Osteoblast (primary cell): ENCODE measurements at regions not wholly inside any gene's neighbourhood (a gene's known extent, or its start where the extent isn't known, plus 50 kb on each side); places are given as distances from the start of the nearest gene placed in this dataset.

Source experiments
- DNase-seq: peaks from one replicate; pipeline ENCODE4 v3.0.0; 2011; ENCODE audit warnings: low spot score, mixed read lengths; ENCODE audit not compliant: insufficient read length; ENCODE audit errors: missing footprints
- H2AFZ ChIP-seq: 2 replicates; pipeline ENCODE4 v1.6.0; 2011; ENCODE audit warnings: mild to moderate bottlenecking, low read length
- H3K27ac ChIP-seq: 2 replicates; pipeline ENCODE4 v1.5.1; 2011; ENCODE audit warnings: mild to moderate bottlenecking, low read depth, low read length, moderate library complexity
- H3K27me3 ChIP-seq: 2 replicates; pipeline ENCODE4 v1.6.0; 2012; ENCODE audit warnings: mild to moderate bottlenecking, control low read depth, inconsistent platforms, low read length, moderate library complexity; ENCODE audit not compliant: insufficient read depth
- H3K36me3 ChIP-seq: 2 replicates; pipeline ENCODE4 v1.5.1; 2011; ENCODE audit warnings: mild to moderate bottlenecking, low read length, control low read depth, moderate library complexity; ENCODE audit not compliant: insufficient read depth
- H3K4me1 ChIP-seq: 2 replicates; pipeline ENCODE4 v1.5.1; 2011; ENCODE audit warnings: mild to moderate bottlenecking, low read length, control low read depth, moderate library complexity; ENCODE audit not compliant: insufficient read depth
- H3K4me2 ChIP-seq: 2 replicates; pipeline ENCODE4 v1.6.0; 2011; ENCODE audit warnings: mild to moderate bottlenecking, low read length; ENCODE audit not compliant: insufficient read depth
- H3K4me3 ChIP-seq: fragments of 200-600 bp; sonication (generic); 3 replicates; pipeline ENCODE4 v1.5.1; 2012; ENCODE audit warnings: mild to moderate bottlenecking, low read length, inconsistent platforms; ENCODE audit not compliant: insufficient read depth
- H3K79me2 ChIP-seq: 2 replicates; pipeline ENCODE4 v1.6.0; 2012; ENCODE audit warnings: mild to moderate bottlenecking, low read length, control low read depth, inconsistent platforms; ENCODE audit not compliant: insufficient read depth
- H3K9me3 ChIP-seq: 2 replicates; pipeline ENCODE4 v1.5.1; 2011; ENCODE audit warnings: low read depth, low read length, control low read depth
- H4K20me1 ChIP-seq: 2 replicates; pipeline ENCODE4 v1.6.0; 2012; ENCODE audit warnings: mild to moderate bottlenecking, low read length, control low read depth; ENCODE audit not compliant: insufficient read depth
- CTCF ChIP-seq: IDR thresholded peaks from 2 replicates; pipeline ENCODE4 v1.5.1; 2011; ENCODE audit warnings: mild to moderate bottlenecking, low read depth, low read length, moderate library complexity; ENCODE audit errors: extremely low read depth

- DNase-seq, result no peak
- H2AFZ ChIP-seq, result no peak overlapping the region
- no peaks in the 10 kb centered on the region for H4K20me1 ChIP-seq
- no peak overlapping the region for H3K27ac ChIP-seq
- no peaks in the 10 kb centered on the region for H3K27me3 ChIP-seq
- H3K4me2 ChIP-seq, result no peak overlapping the region
- no peaks in the 10 kb centered on the region for H3K36me3 ChIP-seq
- H3K79me2 ChIP-seq, result no peaks in the 10 kb centered on the region
- H3K4me1 ChIP-seq, result no peaks in the 10 kb centered on the region
- H3K4me3 ChIP-seq, result no peak overlapping the region
- TF ChIP-seq CTCF, result no peak
- no peaks in the 10 kb centered on the region for H3K9me3 ChIP-seq
These were observed 706.1 kb upstream of the CDH18 start for GRCh38 chr5:20694121-20694520.

GRCh38 chr5:20692913-20693312 lies 704.9 kb upstream of the CDH18 start:
- no peaks in the 10 kb centered on the region for H3K9me3 ChIP-seq
- no peak overlapping the region for H3K4me3 ChIP-seq
- no peak overlapping the region for H3K27ac ChIP-seq
- H3K4me1 ChIP-seq, result no peaks in the 10 kb centered on the region
- H2AFZ ChIP-seq, result no peak overlapping the region
- no peaks in the 10 kb centered on the region for H3K36me3 ChIP-seq
- H4K20me1 ChIP-seq, result no peaks in the 10 kb centered on the region
- no peaks in the 10 kb centered on the region for H3K27me3 ChIP-seq
- no peaks in the 10 kb centered on the region for H3K79me2 ChIP-seq
- no peak overlapping the region for H3K4me2 ChIP-seq
- no peak for DNase-seq
- TF ChIP-seq CTCF, result no peak

GRCh38 chr5:20683241-20683940 lies 695.4 kb upstream of the CDH18 start:
- Histone ChIP-seq H3K27ac (no peak overlapping the region), H3K36me3 (no peaks in the 10 kb centered on the region), H3K27me3 (no peaks in the 10 kb centered on the region), H3K4me3 (no peak overlapping the region), H2AFZ (no peak overlapping the region), H3K9me3 (no peaks in the 10 kb centered on the region), H3K4me2 (no peak overlapping the region), H4K20me1 (no peaks in the 10 kb centered on the region), H3K4me1 (no peaks in the 10 kb centered on the region), H3K79me2 (no peaks in the 10 kb centered on the region)
- DNase-seq, result no peak
- TF ChIP-seq CTCF, result no peak

- H3K36me3 ChIP-seq, result no peaks in the 10 kb centered on the region
- no peaks in the 10 kb centered on the region for H3K27me3 ChIP-seq
- no peak overlapping the region for H3K4me2 ChIP-seq
- H3K4me1 ChIP-seq, result no peaks in the 10 kb centered on the region
- H4K20me1 ChIP-seq, result no peaks in the 10 kb centered on the region
- TF ChIP-seq CTCF, result no peak
- H3K9me3 ChIP-seq, result no peaks in the 10 kb centered on the region
- no peaks in the 10 kb centered on the region for H3K79me2 ChIP-seq
- no peak for DNase-seq
- H3K4me3 ChIP-seq, result no peak overlapping the region
- H2AFZ ChIP-seq, result no peak overlapping the region
- H3K27ac ChIP-seq, result no peak overlapping the region
These were observed 692.8 kb upstream of the CDH18 start for GRCh38 chr5:20680718-20681302.
